ENCODE measurements at regions not wholly inside any gene's neighbourhood (a gene's known extent, or its start where the extent isn't known, plus 50 kb on each side); places are given as distances from the start of the nearest gene placed in this dataset.

GRCh38 chr5:40331616-40332015, 348.1 kb upstream of the PTGER4 start:
- TF ChIP-seq, protein P1, sequence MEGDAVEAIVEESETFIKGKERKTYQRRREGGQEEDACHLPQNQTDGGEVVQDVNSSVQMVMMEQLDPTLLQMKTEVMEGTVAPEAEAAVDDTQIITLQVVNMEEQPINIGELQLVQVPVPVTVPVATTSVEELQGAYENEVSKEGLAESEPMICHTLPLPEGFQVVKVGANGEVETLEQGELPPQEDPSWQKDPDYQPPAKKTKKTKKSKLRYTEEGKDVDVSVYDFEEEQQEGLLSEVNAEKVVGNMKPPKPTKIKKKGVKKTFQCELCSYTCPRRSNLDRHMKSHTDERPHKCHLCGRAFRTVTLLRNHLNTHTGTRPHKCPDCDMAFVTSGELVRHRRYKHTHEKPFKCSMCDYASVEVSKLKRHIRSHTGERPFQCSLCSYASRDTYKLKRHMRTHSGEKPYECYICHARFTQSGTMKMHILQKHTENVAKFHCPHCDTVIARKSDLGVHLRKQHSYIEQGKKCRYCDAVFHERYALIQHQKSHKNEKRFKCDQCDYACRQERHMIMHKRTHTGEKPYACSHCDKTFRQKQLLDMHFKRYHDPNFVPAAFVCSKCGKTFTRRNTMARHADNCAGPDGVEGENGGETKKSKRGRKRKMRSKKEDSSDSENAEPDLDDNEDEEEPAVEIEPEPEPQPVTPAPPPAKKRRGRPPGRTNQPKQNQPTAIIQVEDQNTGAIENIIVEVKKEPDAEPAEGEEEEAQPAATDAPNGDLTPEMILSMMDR (optimal IDR thresholded peaks at IDR 0.05 in 1 of 3, IDR thresholded peaks at IDR 0.05 in 1 of 3, conservative IDR thresholded peaks at IDR 0.05 in 1 of 3; ENCODE audit: extremely low read depth in 1 of 3, insufficient read depth in 2 of 3, low read length in 3 of 3) = no peak
- no peak for TF ChIP-seq EZH2 (IDR thresholded peaks at IDR 0.05; ENCODE audit: low read length)
